K562 (cell line): ENCODE measurements at regions not wholly inside any gene's neighbourhood (a gene's known extent, or its start where the extent isn't known, plus 50 kb on each side); places are given as distances from the start of the nearest gene placed in this dataset.
A peak's percentile ranks its signal among the peaks of the same experiment; 100 is the strongest.
"Not testable (repeated sequence)": the region's sequence is repeated elsewhere in the genome, so short reads cannot be mapped to it uniquely, and the experiment has no call there.

Experiments
- ATAC-seq: fragments of 200-7000 bp; cut with Tn5 transposase; 3 replicates; pipeline ENCODE4 v1.9.1; 2020; ENCODE audit warnings: moderate library complexity
- BruUV-seq: library from RNA; stranded (reverse); fragments of 400-500 nt; replicated peaks from 2 replicates; lab custom pipeline; 2021; lab: Mats Ljungman, UMichigan
- CTCF ChIA-PET: fragments of 300-600 bp; formaldehyde crosslinking; extraction: SDS; loops from one replicate; lab custom pipeline; 2021; ENCODE audit warnings: low intra/inter-chr PET ratio; lab: Yijun Ruan, JAX
- POLR2A ChIA-PET: fragments of 300-600, 350-650 bp; sonication (Branson Sonifier 250); formaldehyde crosslinking; extraction: SDS; loops from one replicate; lab custom pipeline; 2021; ENCODE audit warnings: antibody characterized with exemption, inconsistent platforms; lab: Yijun Ruan, JAX
- DNase-seq, 4 experiments: peaks; one replicate each; pipeline versions ENCODE4 v3.0.0 to v3.0.0-alpha.2; 2011 to 2018; ENCODE audit warnings: low spot score in 3 of 4, mixed read lengths in 3 of 4; ENCODE audit errors: extremely low read depth in 1 of 4
- FAIRE-seq: peaks from 2 replicates; lab custom pipeline; 2011; peaks lifted over from hg19 to GRCh38; lab: Jason Lieb, UNC
- H2AFZ ChIP-seq: 2 replicates; pipeline ENCODE4 v1.6.0; 2011; ENCODE audit warnings: low read depth, low read length, control low read depth, inconsistent platforms
- H3K27ac ChIP-seq: fragments of 200-600 bp; 3 replicates; pipeline ENCODE4 v1.8.0; 2011; ENCODE audit warnings: low read depth, mild to moderate bottlenecking, control low read depth, inconsistent platforms, low read length, moderate library complexity, mixed read lengths; ENCODE audit errors: extremely low read depth
- H3K27me3 ChIP-seq, 2 experiments: fragments of 300-600 bp in 1 of 2; 2 replicates in 1 of 2; 3 replicates in 1 of 2; pipeline versions ENCODE4 v1.6.0 to v1.8.0; 2011; ENCODE audit warnings: inconsistent platforms in 2 of 2, low read length in 2 of 2, mild to moderate bottlenecking in 1 of 2, mixed read lengths in 1 of 2, moderate library complexity in 1 of 2; ENCODE audit not compliant: control insufficient read depth in 2 of 2, insufficient read depth in 2 of 2
- H3K36me3 ChIP-seq: fragments of 300-600 bp; 3 replicates; pipeline ENCODE4 v1.8.0; 2011; ENCODE audit warnings: mild to moderate bottlenecking, low read length, inconsistent platforms; ENCODE audit not compliant: control insufficient read depth, insufficient read depth
- H3K4me1 ChIP-seq, 2 experiments: fragments of 200-600 bp in 1 of 2; replicated peaks in 1 of 2; 2 replicates in 1 of 2; 3 replicates in 1 of 2; pipeline versions ENCODE4 v1.5.1 to v1.8.0; 2011; ENCODE audit warnings: inconsistent platforms in 2 of 2, low read length in 2 of 2, mild to moderate bottlenecking in 1 of 2, mixed read lengths in 1 of 2, moderate library complexity in 1 of 2; ENCODE audit not compliant: control insufficient read depth in 2 of 2, insufficient read depth in 2 of 2
- H3K4me2 ChIP-seq: 2 replicates; pipeline ENCODE4 v1.6.1; 2011; ENCODE audit warnings: low read length, control low read depth, inconsistent platforms, mixed read lengths; ENCODE audit not compliant: insufficient read depth
- H3K4me3 ChIP-seq: fragments of 200-600 bp; sonication (generic), shearing (Covaris generic); 2 replicates; pipeline ENCODE4 v1.5.1; 2016; ENCODE audit warnings: control low read depth, inconsistent platforms
- H3K79me2 ChIP-seq: fragments of 200-600 bp; 3 replicates; pipeline ENCODE4 v1.8.0; 2011; ENCODE audit warnings: low read length, inconsistent platforms; ENCODE audit not compliant: control insufficient read depth, insufficient read depth
- H3K9ac ChIP-seq, 2 experiments: 2 replicates each; pipeline versions ENCODE4 v1.6.0 to v1.6.1; 2011; ENCODE audit warnings: low read depth in 2 of 2, low read length in 2 of 2, control low read depth in 1 of 2, inconsistent platforms in 1 of 2, mild to moderate bottlenecking in 1 of 2, mixed read lengths in 1 of 2; ENCODE audit not compliant: insufficient read depth in 1 of 2
- H3K9me1 ChIP-seq: one replicate; pipeline ENCODE4 v1.6.0; 2011; ENCODE audit warnings: inconsistent platforms, mild to moderate bottlenecking, low read length, moderate library complexity; ENCODE audit not compliant: control insufficient read depth, insufficient read depth
- H3K9me3 ChIP-seq: replicated peaks from 2 replicates; pipeline ENCODE4 v1.5.1; 2011; ENCODE audit warnings: low read depth, low read length, inconsistent platforms; ENCODE audit not compliant: control insufficient read depth, insufficient read depth
- H4K20me1 ChIP-seq: replicated peaks from 2 replicates; pipeline ENCODE4 v1.6.1; 2011; ENCODE audit warnings: low read length, inconsistent platforms, mixed read lengths; ENCODE audit not compliant: control insufficient read depth, insufficient read depth
- CTCF ChIP-seq, 3 experiments: IDR thresholded peaks in 2 of 3; conservative IDR thresholded peaks in 1 of 3; 2 replicates each; pipeline ENCODE4 v1.5.1; 2011 to 2012; ENCODE audit warnings: low read length in 3 of 3, mild to moderate bottlenecking in 3 of 3, control low read depth in 2 of 3, improper control_type of control experiment in 1 of 3, inconsistent platforms in 1 of 3, low read depth in 1 of 3, mixed read lengths in 1 of 3, moderate library complexity in 1 of 3; ENCODE audit not compliant: insufficient read depth in 2 of 3
- DNMT1 ChIP-seq: fragments of 450-650 bp; IDR thresholded peaks from 2 replicates; pipeline ENCODE4 v1.6.1; 2016; ENCODE audit warnings: antibody characterized with exemption, mild to moderate bottlenecking
- ELF2 ChIP-seq: fragments of 250-450 bp; sonication (Bioruptor Pico); IDR thresholded peaks from 2 replicates; pipeline ENCODE4 v1.5.0; 2021; ENCODE audit warnings: mild to moderate bottlenecking
- ESRRA ChIP-seq: fragments of 450-650 bp; IDR thresholded peaks from 2 replicates; pipeline ENCODE4 v1.6.1; 2014; ENCODE audit warnings: low read depth, mild to moderate bottlenecking, moderate library complexity, borderline replicate concordance
- FOXJ2 ChIP-seq: fragments of 200-800 bp; sonication (Bioruptor generic); IDR thresholded peaks from 2 replicates; pipeline ENCODE4 v1.6.1; 2016; ENCODE audit warnings: missing genetic modification characterization, missing compliant biosample characterization
- MAX ChIP-seq: sonication (generic); formaldehyde crosslinking; IDR thresholded peaks from 2 replicates; pipeline ENCODE4 v1.9.0; 2022; ENCODE audit warnings: mild to moderate bottlenecking, missing genetic modification reagents
- WHSC1 ChIP-seq: IDR thresholded peaks from one replicate; pipeline ENCODE4 v1.6.1; 2012; ENCODE audit warnings: low read length, control low read depth, inconsistent platforms
- YY1 ChIP-seq, 3 experiments: IDR thresholded peaks; 2 replicates each; pipeline ENCODE4 v1.6.1; 2011; ENCODE audit warnings: low read length in 2 of 3, mild to moderate bottlenecking in 2 of 3, moderate library complexity in 2 of 3, borderline replicate concordance in 1 of 3, control low read depth in 1 of 3, low read depth in 1 of 3; ENCODE audit not compliant: insufficient read depth in 3 of 3, insufficient replicate concordance in 2 of 3, control insufficient read depth in 1 of 3, insufficient read length in 1 of 3; ENCODE audit errors: extremely low read depth in 1 of 3
- ZNF77 ChIP-seq: fragments of 250-450 bp; sonication (Bioruptor Pico); IDR thresholded peaks from 2 replicates; pipeline ENCODE4 v1.5.0; 2020
- WGBS: fragments of 100-300 bp; shearing (Covaris generic); methylation state at CpG from one replicate; pipeline ENCODE4 v1.1.6; 2016; ENCODE audit warnings: low coverage, mixed read lengths; ENCODE audit not compliant: insufficient coverage; ENCODE audit errors: missing lambda C conversion rate; 5-methylcytosine and 5-hydroxymethylcytosine counted together
- in situ Hi-C: fragments of 300-500 bp; cut with MboI; formaldehyde crosslinking; loops from 4 replicates; pipeline ENCODE4 v1.15.0; 2018; ENCODE audit warnings: inconsistent platforms, mixed read lengths
- intact Hi-C: fragments of 100-400 bp; cut with micrococcal nuclease; formaldehyde crosslinking; loops from 2 replicates; pipeline ENCODE4 v1.14.2; 2022
- TF ChIP-seq, protein P1 (sequence below): fragments of 450-650 bp; IDR thresholded peaks from 2 replicates; pipeline ENCODE4 v1.6.1; 2017; ENCODE audit warnings: mild to moderate bottlenecking, moderate library complexity

DNA sequence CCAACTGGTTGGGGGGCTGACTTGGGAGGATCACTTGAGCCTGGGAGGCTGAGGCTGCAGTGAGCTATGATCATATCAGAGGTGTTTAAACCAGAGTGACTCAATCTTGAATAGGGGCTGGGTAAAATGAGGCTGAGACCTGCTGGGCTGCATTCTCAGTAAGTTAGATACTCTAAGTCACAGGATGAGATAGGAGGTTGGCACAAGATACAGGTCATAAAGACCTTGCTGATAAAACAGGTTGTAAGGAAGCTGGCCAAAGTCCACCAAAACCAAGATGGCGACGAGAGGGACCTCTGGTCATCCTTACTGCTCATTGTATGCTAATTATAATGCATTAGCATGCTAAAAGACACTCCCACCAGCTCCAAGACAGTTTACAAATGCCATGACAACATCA lies 71.1 kb upstream of the BNIP2 start:
- BruUV-seq, FAIRE-seq: not testable (repeated sequence)
- TF ChIP-seq YY1 (IDR thresholded peaks at IDR 0.05; ENCODE audit: borderline replicate concordance in 1 of 3, control insufficient read depth in 1 of 3, extremely low read depth in 1 of 3, insufficient read depth in 3 of 3, insufficient read length in 1 of 3, insufficient replicate concordance in 2 of 3, low read depth in 1 of 3, low read length in 2 of 3): peak in 1 of 3 experiments; percentile 11

DNA sequence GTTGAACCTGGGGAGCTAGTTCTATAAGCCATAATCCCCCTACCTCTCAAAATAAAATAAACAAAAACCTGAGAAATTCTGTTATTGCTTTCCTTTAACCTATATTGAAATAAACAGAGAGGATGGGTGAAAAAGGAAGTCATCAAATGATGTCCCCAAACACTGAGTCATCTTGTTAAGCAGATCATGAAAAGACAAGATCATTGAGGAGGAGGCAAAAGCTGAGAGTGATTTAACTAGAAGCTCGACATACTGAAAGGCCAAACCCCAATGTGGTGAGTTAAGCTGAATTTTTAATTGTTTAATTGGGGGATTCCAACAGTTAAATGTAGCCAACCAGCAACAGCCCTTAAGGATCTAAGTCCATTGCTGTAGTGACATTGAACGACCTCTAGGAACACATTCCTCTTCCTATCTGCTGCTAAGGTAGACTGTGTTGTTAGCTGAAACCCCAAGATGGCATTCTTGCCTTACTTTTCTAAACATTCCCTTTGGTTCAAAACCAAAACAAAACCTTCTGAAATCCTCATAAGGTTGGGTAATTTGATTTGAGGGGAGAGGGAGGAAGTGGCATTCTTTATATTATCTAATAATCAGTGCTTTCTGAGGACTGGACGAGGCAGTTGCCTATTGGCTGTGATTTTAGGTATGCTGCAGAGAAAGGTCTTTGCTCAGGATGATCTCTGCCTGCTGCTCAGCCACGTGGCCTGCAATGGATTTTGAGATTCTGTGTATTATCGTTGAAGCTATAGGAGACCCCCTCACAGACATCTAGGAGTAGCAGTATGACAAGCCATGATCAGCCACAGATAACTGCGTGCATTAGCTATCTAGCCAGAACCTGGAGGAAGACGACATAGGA lies 62.7 kb upstream of the BNIP2 start:
- no peaks in the 10 kb centered on the region for H3K9me3 ChIP-seq
- H3K4me3 ChIP-seq: no peak overlapping the region
- CTCF ChIA-PET: no interaction called here
- H3K4me1 ChIP-seq: no peaks in the 10 kb centered on the region
- no peaks in the 10 kb centered on the region for H3K79me2 ChIP-seq
- no peak overlapping the region for H3K9ac ChIP-seq
- intact Hi-C loops: no loop called here
- ATAC-seq (no peak), FAIRE-seq (no peak), DNase-seq (peak in 2 of 4 experiments; percentile 21 to 24)
- no peaks in the 10 kb centered on the region for H4K20me1 ChIP-seq
- H2AFZ ChIP-seq: no peak overlapping the region
- peaks cover 0 to 7% of the 10 kb centered on the region in 2 experiments; a peak in 2 of 5 replicates for H3K27me3 ChIP-seq
- H3K27ac ChIP-seq: no peak overlapping the region
- POLR2A ChIA-PET: no interaction called here
- no TSS peak for BruUV-seq
- no peaks in the 10 kb centered on the region for H3K9me1 ChIP-seq
- in situ Hi-C loops: no loop called here
- WGBS: 4% methylated on average over 7 of the region's 7 CpGs
- no peak overlapping the region for H3K4me2 ChIP-seq
- H3K36me3 ChIP-seq: no peaks in the 10 kb centered on the region
- peak; percentile 31 to 52 (median 48); a peak in 3 of 6 replicates for TF ChIP-seq CTCF (IDR thresholded peaks at IDR 0.05 in 2 of 3, conservative IDR thresholded peaks at IDR 0.05 in 1 of 3; ENCODE audit: insufficient read depth in 2 of 3, low read depth in 1 of 3, low read length in 3 of 3)
- no peak for TF ChIP-seq MAX (CRISPR knock-in tag)
- no peak for TF ChIP-seq DNMT1
- peak; percentile 33; the same call in 1 of the 2 replicates for TF ChIP-seq ESRRA
- no peak for TF ChIP-seq ZNF77 (CRISPR knock-in tag)
- no peak for TF ChIP-seq ELF2 (CRISPR knock-in tag)
- no peak for TF ChIP-seq FOXJ2 (tag)
- TF ChIP-seq, protein P1, sequence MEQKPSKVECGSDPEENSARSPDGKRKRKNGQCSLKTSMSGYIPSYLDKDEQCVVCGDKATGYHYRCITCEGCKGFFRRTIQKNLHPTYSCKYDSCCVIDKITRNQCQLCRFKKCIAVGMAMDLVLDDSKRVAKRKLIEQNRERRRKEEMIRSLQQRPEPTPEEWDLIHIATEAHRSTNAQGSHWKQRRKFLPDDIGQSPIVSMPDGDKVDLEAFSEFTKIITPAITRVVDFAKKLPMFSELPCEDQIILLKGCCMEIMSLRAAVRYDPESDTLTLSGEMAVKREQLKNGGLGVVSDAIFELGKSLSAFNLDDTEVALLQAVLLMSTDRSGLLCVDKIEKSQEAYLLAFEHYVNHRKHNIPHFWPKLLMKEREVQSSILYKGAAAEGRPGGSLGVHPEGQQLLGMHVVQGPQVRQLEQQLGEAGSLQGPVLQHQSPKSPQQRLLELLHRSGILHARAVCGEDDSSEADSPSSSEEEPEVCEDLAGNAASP: no peak
- no peak for TF ChIP-seq WHSC1

More for the DNA sequence above, 71.1 kb upstream of the BNIP2 start:
- H3K79me2 ChIP-seq, in situ Hi-C loops, H3K4me3 ChIP-seq, H4K20me1 ChIP-seq, H2AFZ ChIP-seq, ATAC-seq, H3K9me3 ChIP-seq, H3K4me1 ChIP-seq, H3K9ac ChIP-seq, H3K27ac ChIP-seq, DNase-seq, H3K4me2 ChIP-seq, CTCF ChIA-PET, intact Hi-C loops, H3K27me3 ChIP-seq, H3K9me1 ChIP-seq, POLR2A ChIA-PET, H3K36me3 ChIP-seq: not testable (repeated sequence)
- 0% methylated on average over 2 of the region's 2 CpGs for WGBS
